ENCODE measurements at regions not wholly inside any gene's neighbourhood (a gene's known extent, or its start where the extent isn't known, plus 50 kb on each side); places are given as distances from the start of the nearest gene placed in this dataset.

- H3K4me3 ChIP-seq (ENCODE audit: low read depth, low read length): no peak overlapping the region
- ChIA-PET POLR2A (no interaction called here), CTCF (interaction anchor here (1.3 to 3.0 kb wide), 2 partner anchors 9 to 311 kb away, joined by 3 to 32 read pairs; no protein-coding TSS in a partner anchor)
- DNase-seq (ENCODE audit: low read depth, low spot score): no peak
- TF ChIP-seq, protein P1, sequence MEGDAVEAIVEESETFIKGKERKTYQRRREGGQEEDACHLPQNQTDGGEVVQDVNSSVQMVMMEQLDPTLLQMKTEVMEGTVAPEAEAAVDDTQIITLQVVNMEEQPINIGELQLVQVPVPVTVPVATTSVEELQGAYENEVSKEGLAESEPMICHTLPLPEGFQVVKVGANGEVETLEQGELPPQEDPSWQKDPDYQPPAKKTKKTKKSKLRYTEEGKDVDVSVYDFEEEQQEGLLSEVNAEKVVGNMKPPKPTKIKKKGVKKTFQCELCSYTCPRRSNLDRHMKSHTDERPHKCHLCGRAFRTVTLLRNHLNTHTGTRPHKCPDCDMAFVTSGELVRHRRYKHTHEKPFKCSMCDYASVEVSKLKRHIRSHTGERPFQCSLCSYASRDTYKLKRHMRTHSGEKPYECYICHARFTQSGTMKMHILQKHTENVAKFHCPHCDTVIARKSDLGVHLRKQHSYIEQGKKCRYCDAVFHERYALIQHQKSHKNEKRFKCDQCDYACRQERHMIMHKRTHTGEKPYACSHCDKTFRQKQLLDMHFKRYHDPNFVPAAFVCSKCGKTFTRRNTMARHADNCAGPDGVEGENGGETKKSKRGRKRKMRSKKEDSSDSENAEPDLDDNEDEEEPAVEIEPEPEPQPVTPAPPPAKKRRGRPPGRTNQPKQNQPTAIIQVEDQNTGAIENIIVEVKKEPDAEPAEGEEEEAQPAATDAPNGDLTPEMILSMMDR (IDR thresholded peaks at IDR 0.05; ENCODE audit: insufficient read depth, low read length, missing control alignments): no peak
Observed at GRCh38 chr16:86751076-86752030, 173.0 kb downstream of the FOXL1 start.

GRCh38 chr16:86752582-86753175 is 174.3 kb downstream of the FOXL1 start:
- ChIA-PET CTCF (interaction anchor here (0.7 to 1.3 kb wide), 3 partner anchors 11 to 310 kb away, joined by 3 read pairs; no protein-coding TSS in a partner anchor), POLR2A (no interaction called here)
- DNase-seq (ENCODE audit: low read depth, low spot score): no peak
- TF ChIP-seq, protein P1 (IDR thresholded peaks at IDR 0.05; ENCODE audit: insufficient read depth, low read length, missing control alignments): no peak
- H3K4me3 ChIP-seq (ENCODE audit: low read depth, low read length): no peak overlapping the region

- DNase-seq (ENCODE audit: low read depth, low spot score): no peak
- ChIA-PET POLR2A (no interaction called here), CTCF (interaction anchor here (0.7 to 1.0 kb wide), 3 partner anchors 10 to 309 kb away, joined by 3 read pairs; no protein-coding TSS in a partner anchor)
- H3K4me3 ChIP-seq (ENCODE audit: low read depth, low read length): no peak overlapping the region
- TF ChIP-seq, protein P1 (IDR thresholded peaks at IDR 0.05; ENCODE audit: insufficient read depth, low read length, missing control alignments): no peak
Observed at GRCh38 chr16:86753399-86753798, 175.1 kb downstream of the FOXL1 start.

DNA sequence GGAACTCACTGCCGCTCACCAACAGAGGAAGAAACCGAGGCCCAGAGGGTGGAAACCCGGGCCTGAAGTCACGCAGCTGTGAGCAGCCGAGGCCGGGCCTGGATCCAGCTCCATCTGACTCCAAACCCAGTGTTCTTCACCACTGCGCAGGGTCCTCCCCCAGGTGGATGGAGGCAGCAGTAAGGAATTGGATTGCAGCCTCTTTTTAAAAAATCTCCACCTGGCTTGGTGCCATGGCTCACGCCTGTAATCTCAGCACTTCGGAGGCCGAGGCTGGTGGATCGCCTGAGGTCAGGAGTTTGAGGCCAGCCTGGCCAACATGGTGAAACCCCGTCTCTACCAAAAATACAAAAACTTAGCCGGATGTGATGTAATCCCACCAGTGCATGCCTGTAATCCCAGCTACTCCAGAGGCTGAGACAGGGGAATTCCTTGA is 177.2 kb downstream of the FOXL1 start:
- ChIA-PET CTCF (interaction anchor here (1.1 to 2.1 kb wide), 3 partner anchors 180 to 306 kb away, joined by 3 to 9 read pairs (median 6); no protein-coding TSS in a partner anchor), POLR2A (no interaction called here)
- DNase-seq (ENCODE audit: low read depth, low spot score): no peak
- H3K4me3 ChIP-seq (ENCODE audit: low read depth, low read length): no peak overlapping the region
- TF ChIP-seq, protein P1 (IDR thresholded peaks at IDR 0.05; ENCODE audit: insufficient read depth, low read length, missing control alignments): no peak

- H3K4me3 ChIP-seq (ENCODE audit: low read depth, low read length): no peak overlapping the region
- TF ChIP-seq, protein P1 (IDR thresholded peaks at IDR 0.05; ENCODE audit: insufficient read depth, low read length, missing control alignments): no peak
- ChIA-PET CTCF (interaction anchor here (1.0 to 2.1 kb wide), 8 partner anchors 9 to 306 kb away, joined by 3 to 9 read pairs (median 5); no protein-coding TSS in a partner anchor), POLR2A (interaction anchor here (0.7 kb wide), 1 partner anchor 25 kb away, joined by 4 read pairs; no protein-coding TSS in a partner anchor)
- no peak for DNase-seq (ENCODE audit: low read depth, low spot score)
Observed at GRCh38 chr16:86756882-86757703, 178.7 kb downstream of the FOXL1 start.
